AG04449 (cell line): ENCODE measurements at regions not wholly inside any gene's neighbourhood (a gene's known extent, or its start where the extent isn't known, plus 50 kb on each side); places are given as distances from the start of the nearest gene placed in this dataset.

Source experiments
- CTCF ChIA-PET: fragments of 350-600 bp; formaldehyde crosslinking; extraction: SDS; loops from one replicate; lab custom pipeline; 2021; ENCODE audit warnings: antibody characterized with exemption; lab: Yijun Ruan, JAX
- POLR2A ChIA-PET: fragments of 400-600, 350-600 bp; formaldehyde crosslinking; extraction: SDS; loops from one replicate; lab custom pipeline; 2020; ENCODE audit warnings: antibody characterized with exemption, inconsistent platforms; lab: Yijun Ruan, JAX
- DNase-seq: peaks from one replicate; pipeline ENCODE4 v3.0.0-alpha.2; 2010; ENCODE audit warnings: low read depth, low spot score
- H3K4me3 ChIP-seq: 2 replicates; pipeline ENCODE4 v1.5.1; 2011; ENCODE audit warnings: low read depth, mild to moderate bottlenecking, control low read depth, low read length
- CTCF ChIP-seq: IDR thresholded peaks from one replicate; pipeline ENCODE4 v1.5.1; 2011; ENCODE audit warnings: mild to moderate bottlenecking, moderate library complexity, low read length, control low read depth, inconsistent platforms; ENCODE audit not compliant: insufficient read depth; ENCODE audit errors: missing control alignments

DNA sequence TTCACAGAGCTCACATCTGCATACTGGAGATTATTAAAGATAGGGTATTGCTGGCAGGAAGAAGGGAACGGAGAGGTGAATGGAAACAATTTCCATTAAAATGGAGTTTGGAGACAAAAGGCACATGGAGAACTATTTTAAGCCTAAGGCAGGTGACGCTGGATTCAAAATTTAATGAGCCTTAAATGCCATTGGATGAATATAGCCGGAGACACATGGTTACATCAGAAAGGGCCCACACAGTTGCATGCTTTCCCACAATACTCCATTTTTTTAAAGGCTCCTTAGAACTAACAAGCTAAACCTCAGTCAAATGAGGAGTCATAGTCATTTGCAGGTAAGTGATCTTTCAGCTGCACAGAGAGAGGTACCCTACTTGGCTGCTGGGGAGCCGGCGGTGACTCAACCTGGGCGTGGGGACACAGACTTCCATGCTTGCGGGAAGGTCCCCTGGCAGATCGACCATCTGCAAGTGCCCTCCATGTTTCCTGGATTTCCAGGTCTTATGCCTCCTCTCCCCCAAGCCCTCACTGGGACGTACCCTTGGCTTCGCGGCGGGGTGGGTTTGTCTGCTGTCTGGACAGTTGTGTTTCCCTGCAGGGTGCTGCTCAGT lies 259.2 kb downstream of the CBLN1 start:
- no peak overlapping the region for H3K4me3 ChIP-seq
- TF ChIP-seq CTCF: no peak
- ChIA-PET CTCF (interaction anchor here (1.2 kb wide), 1 partner anchor 10 kb away, joined by 3 read pairs; no protein-coding TSS in a partner anchor), POLR2A (no interaction called here)
- DNase-seq: no peak

GRCh38 chr16:49021136-49021535 lies 260.5 kb downstream of the CBLN1 start:
- no peak for TF ChIP-seq CTCF
- ChIA-PET CTCF (no interaction called here), POLR2A (no interaction called here)
- no peak overlapping the region; the same call in 1 of the 2 replicates for H3K4me3 ChIP-seq
- peak; percentile 24 for DNase-seq

DNA sequence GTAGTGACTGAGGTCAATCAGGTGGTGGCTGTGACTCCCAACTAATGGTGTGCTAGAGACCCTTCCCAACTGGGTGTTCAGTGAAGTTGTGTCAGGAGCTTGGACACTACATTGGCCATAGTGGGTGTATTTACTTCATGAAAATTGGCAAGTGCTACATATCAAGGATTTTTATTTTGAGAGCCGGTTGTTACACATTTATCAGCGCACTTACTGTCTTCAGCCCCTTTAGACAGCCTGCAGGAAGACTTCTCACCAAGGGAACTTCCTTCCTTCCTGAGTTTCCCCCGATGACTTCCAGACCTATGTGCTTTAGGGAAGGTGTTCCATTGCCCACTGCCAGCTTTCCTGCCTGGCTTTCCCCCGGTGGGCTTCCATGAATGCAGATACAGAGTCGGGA lies 261.2 kb downstream of the CBLN1 start:
- DNase-seq: no peak
- TF ChIP-seq CTCF: no peak
- H3K4me3 ChIP-seq: no peak overlapping the region
- ChIA-PET POLR2A (no interaction called here), CTCF (no interaction called here)

DNA sequence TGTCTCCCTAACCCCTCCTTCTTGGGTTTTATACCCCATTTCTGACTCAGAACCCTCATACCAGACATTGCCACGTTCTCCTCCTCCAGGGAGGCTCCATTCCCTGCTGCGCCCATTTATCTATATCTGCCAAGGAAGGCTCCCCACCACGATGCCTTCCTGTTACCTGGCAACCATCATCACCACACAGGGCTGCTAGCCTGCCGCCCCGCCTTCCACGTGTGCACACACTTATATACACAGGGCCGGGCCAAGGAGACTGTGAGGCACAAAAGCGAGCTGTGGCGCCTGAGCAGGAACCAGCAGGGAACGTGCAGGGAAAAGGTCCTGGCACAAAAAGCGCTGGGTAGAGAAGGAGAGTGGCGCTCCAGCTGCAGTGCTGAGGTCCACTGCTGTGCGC lies 261.8 kb downstream of the CBLN1 start:
- no peak for DNase-seq
- POLR2A ChIA-PET: no interaction called here
- H3K4me3 ChIP-seq: no peak overlapping the region
- CTCF ChIA-PET: no interaction called here
- no peak for TF ChIP-seq CTCF

- no peak overlapping the region for H3K4me3 ChIP-seq
- no peak for DNase-seq
- CTCF ChIA-PET: no interaction called here
- POLR2A ChIA-PET: no interaction called here
- no peak for TF ChIP-seq CTCF
Observed at GRCh38 chr16:49019081-49019633, 262.5 kb downstream of the CBLN1 start.

DNA sequence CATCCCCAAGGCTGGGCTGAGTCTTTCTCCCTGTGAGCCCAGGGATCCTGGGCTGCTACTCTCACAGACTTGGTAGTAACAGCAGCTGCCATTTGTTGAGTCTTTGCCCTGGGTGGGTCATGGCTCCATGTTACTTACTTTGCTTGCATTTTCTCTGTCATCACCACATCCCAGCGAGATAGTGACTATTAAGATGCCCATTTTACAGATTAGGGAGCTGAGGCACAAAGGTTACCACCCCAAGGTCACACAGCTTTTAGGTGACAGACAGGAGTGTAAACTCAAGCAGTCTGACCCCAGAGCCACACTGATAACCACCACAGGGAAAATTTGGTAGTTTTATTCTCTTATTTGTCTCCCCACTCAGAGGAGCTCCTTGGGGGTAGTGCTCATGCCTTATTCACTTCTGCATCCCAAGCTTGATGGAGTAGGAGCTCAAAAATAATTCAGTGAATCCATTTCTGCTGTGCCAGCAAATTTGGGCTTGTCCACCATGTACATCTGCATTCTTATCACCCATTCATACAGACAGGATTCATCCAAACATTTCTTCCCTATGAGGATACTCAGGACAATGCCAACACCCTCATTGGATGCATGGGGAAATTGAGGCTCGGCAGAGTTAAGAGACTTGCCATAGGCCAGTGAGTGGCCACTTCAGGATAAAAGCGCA lies 263.2 kb downstream of the CBLN1 start:
- CTCF ChIA-PET: no interaction called here
- no peak for TF ChIP-seq CTCF
- DNase-seq: no peak
- H3K4me3 ChIP-seq: no peak overlapping the region
- POLR2A ChIA-PET: no interaction called here
